ENCODE measurements at regions not wholly inside any gene's neighbourhood (a gene's known extent, or its start where the extent isn't known, plus 50 kb on each side); places are given as distances from the start of the nearest gene placed in this dataset.

- Histone ChIP-seq H3K4me1 (replicated peaks in 1 of 4; ENCODE audit: control insufficient read depth in 3 of 4, insufficient read depth in 4 of 4, low read length in 3 of 4) (no peaks in the 10 kb centered on the region), H3K14ac (ENCODE audit: insufficient read length) (no peak overlapping the region), H3K4me3 (ENCODE audit: extremely low read depth in 1 of 4, insufficient read depth in 2 of 4, low read depth in 3 of 4, low read length in 4 of 4) (no peak overlapping the region), H3K9me3 (ENCODE audit: insufficient read depth in 2 of 2, low read depth in 1 of 2, low read length in 1 of 2) (peaks cover 0 to 9% of the 10 kb centered on the region in 2 experiments; a peak in 2 of 4 replicates), H4K8ac (ENCODE audit: extremely low read depth, insufficient read depth, low read length) (no peak overlapping the region), H4K5ac (ENCODE audit: insufficient read length, low read depth, low read length) (no peak overlapping the region), H3K79me1 (ENCODE audit: low read depth, low read length) (no peaks in the 10 kb centered on the region), H2AK5ac (ENCODE audit: low read depth, low read length) (no peak overlapping the region), H2BK15ac (ENCODE audit: low read length) (no peak overlapping the region), H3K27me3 (replicated peaks in 1 of 4; ENCODE audit: control insufficient read depth in 3 of 4, extremely low read depth in 1 of 4, insufficient read depth in 3 of 4, low read length in 3 of 4) (no peaks in the 10 kb centered on the region), H2BK120ac (replicated peaks; ENCODE audit: low read depth, low read length) (no peak overlapping the region), H2AFZ (ENCODE audit: low read length) (no peak overlapping the region), H3K36me3 (ENCODE audit: control insufficient read depth in 2 of 4, insufficient read depth in 4 of 4, low read length in 3 of 4) (no peaks in the 10 kb centered on the region; a peak in 1 of 8 replicates), H3K27ac (ENCODE audit: low read depth, low read length) (no peak overlapping the region), H3K79me2 (ENCODE audit: control insufficient read depth in 1 of 2, insufficient read depth in 2 of 2, low read length in 2 of 2) (no peaks in the 10 kb centered on the region), H3K56ac (replicated peaks; ENCODE audit: insufficient read length, low read depth, low read length) (no peak overlapping the region), H3K23me2 (ENCODE audit: low read depth, low read length) (no peaks in the 10 kb centered on the region; the same call in 1 of the 2 replicates), H3K23ac (ENCODE audit: insufficient read length) (no peak overlapping the region), H2BK5ac (ENCODE audit: low read depth, low read length) (no peak overlapping the region), H3K4me2 (ENCODE audit: insufficient read depth in 1 of 2, low read depth in 2 of 2, low read length in 2 of 2) (no peak overlapping the region), H2BK12ac (ENCODE audit: low read depth, low read length) (no peak overlapping the region), H3K4ac (replicated peaks; ENCODE audit: insufficient read length, low read depth, low read length) (no peak overlapping the region), H4K20me1 (replicated peaks in 1 of 2; ENCODE audit: control insufficient read depth in 1 of 2, insufficient read depth in 2 of 2, low read length in 2 of 2) (no peaks in the 10 kb centered on the region), H4K91ac (replicated peaks; ENCODE audit: insufficient read length, low read length) (no peak overlapping the region), H3K18ac (ENCODE audit: extremely low read depth, low read length) (no peak overlapping the region), H2BK20ac (ENCODE audit: low read length) (no peak overlapping the region), H3K9ac (replicated peaks in 1 of 4; ENCODE audit: extremely low read depth in 1 of 4, low read depth in 3 of 4, low read length in 3 of 4) (no peak overlapping the region)
- DNase-seq (ENCODE audit: low read depth in 1 of 2, low spot score in 2 of 2) (peak in 1 of 2 experiments; percentile 63), FAIRE-seq (peak; percentile 85)
- ChIA-PET CTCF (ENCODE audit: partially characterized antibody) (interaction anchor here (0.9 to 1.9 kb wide), 5 partner anchors 9 to 267 kb away, joined by 3 to 7 read pairs (median 3); no protein-coding TSS in a partner anchor), POLR2A (ENCODE audit: partially characterized antibody) (no interaction called here)
- WGBS, 2 experiments (ENCODE audit: extremely low coverage in 1 of 2, insufficient coverage in 1 of 2, insufficient read length in 1 of 2, insufficient replicate concordance in 2 of 2, low coverage in 1 of 2, low lambda C conversion rate in 2 of 2, missing lambda C conversion rate in 1 of 2): 53% methylated on average over 4 of the region's 4 CpGs; no CpG with 5 or more reads in 1 of the 2 experiments
- no peak for TF ChIP-seq EGR1 (IDR thresholded peaks at IDR 0.05; ENCODE audit: borderline replicate concordance, low read depth, low read length)
- TF ChIP-seq CTBP2 (IDR thresholded peaks at IDR 0.05; ENCODE audit: borderline replicate concordance, insufficient read depth, insufficient read length, low read length): no peak
- TF ChIP-seq ASH2L (IDR thresholded peaks at IDR 0.05; ENCODE audit: low read length): no peak
- TF ChIP-seq BACH1 (IDR thresholded peaks at IDR 0.05; ENCODE audit: low read length): no peak
- TF ChIP-seq POLR2A (IDR thresholded peaks at IDR 0.05; ENCODE audit: control extremely low read depth in 1 of 2, low read depth in 2 of 2, low read length in 2 of 2): no peak
- TF ChIP-seq SP2 (IDR thresholded peaks at IDR 0.05; ENCODE audit: low read length): no peak
- TF ChIP-seq GABPA (IDR thresholded peaks at IDR 0.05; ENCODE audit: borderline replicate concordance, insufficient read depth, low read length): no peak
- no peak for TF ChIP-seq FOSL1 (IDR thresholded peaks at IDR 0.05; ENCODE audit: insufficient read depth, low read depth, low read length)
- peak; percentile 81 to 82 for TF ChIP-seq RAD21 (IDR thresholded peaks at IDR 0.05 in 1 of 2, conservative IDR thresholded peaks at IDR 0.05 in 1 of 2; ENCODE audit: low read depth in 2 of 2, low read length in 2 of 2)
- peak; percentile 1 to 71 (median 59) for TF ChIP-seq CTCF (IDR thresholded peaks at IDR 0.05; ENCODE audit: control extremely low read depth in 1 of 3, insufficient read depth in 1 of 3, low read depth in 1 of 3, low read length in 3 of 3)
- no peak for TF ChIP-seq ZNF274 (IDR thresholded peaks at IDR 0.05; ENCODE audit: borderline replicate concordance, extremely low read depth, low read length)
- TF ChIP-seq HDAC6 (IDR thresholded peaks at IDR 0.05; ENCODE audit: low read depth, low read length): no peak
Observed at GRCh38 chr20:40532103-40532502, 156.9 kb downstream of the MAFB start.
